ENCODE measurements at regions not wholly inside any gene's neighbourhood (a gene's known extent, or its start where the extent isn't known, plus 50 kb on each side); places are given as distances from the start of the nearest gene placed in this dataset.

DNA sequence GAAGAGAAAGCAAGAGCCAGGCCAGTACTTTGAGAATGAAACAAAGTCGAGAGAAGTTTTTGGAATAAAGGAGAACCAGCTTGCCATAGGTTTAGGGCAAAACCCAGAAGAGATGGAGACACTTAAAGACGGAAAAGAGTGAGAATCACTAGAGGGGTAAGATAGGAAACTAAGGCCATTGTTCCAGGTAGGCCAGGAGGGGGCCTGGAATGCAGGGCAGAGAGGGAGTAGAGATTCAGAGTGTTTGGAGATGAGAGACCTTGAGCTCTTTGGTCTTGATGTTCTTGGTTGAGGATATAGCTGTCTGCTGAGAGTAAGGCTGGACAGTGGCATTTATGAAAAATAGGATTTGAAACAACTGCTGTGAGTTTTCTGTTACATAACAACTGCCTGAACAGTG is 263.3 kb upstream of the POU2AF2 start:
- DNase-seq = no peak

DNA sequence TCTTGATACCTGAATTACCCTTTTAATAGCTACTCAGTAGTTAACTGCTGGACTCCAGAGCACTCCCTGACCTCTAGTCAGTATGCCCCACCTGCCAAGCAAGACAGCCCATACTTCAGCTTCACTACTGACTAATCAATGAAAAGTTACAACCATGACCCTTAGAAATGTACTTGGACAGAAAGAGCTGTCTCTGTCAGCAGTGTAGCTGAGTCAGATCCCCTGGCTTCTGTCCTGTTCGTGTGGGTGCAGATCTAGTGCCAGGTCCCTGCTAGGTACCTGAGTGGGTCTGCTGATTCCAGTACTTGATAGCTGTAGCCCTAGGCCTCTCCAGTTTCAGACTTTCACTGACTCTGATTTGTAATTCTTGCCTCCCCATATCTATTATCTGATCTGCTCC is 265.8 kb upstream of the POU2AF2 start:
- no peak for DNase-seq

- no peak for DNase-seq
Observed at GRCh38 chr11:110977661-110978060, 265.4 kb upstream of the ARHGAP20 start.

DNA sequence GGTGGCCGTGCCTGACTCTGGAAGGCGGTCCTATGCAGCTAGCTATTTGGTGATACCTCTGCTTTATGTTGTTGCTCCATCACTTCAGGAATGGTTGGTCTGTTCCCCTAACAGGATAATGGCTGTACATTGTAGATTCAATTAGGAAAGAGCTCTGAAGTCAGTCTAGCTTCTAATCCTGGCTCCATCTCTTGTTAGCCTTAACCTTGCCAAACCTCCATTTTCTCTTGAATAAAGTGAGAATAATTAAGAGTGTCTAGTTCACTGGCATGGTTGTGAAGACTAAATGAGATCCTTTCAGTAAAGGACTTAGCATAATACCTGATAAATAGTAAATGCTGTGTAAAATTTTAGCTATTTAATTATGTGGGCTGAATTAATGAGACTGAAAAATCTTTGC is 262.5 kb upstream of the ARHGAP20 start:
- no peak for DNase-seq

DNA sequence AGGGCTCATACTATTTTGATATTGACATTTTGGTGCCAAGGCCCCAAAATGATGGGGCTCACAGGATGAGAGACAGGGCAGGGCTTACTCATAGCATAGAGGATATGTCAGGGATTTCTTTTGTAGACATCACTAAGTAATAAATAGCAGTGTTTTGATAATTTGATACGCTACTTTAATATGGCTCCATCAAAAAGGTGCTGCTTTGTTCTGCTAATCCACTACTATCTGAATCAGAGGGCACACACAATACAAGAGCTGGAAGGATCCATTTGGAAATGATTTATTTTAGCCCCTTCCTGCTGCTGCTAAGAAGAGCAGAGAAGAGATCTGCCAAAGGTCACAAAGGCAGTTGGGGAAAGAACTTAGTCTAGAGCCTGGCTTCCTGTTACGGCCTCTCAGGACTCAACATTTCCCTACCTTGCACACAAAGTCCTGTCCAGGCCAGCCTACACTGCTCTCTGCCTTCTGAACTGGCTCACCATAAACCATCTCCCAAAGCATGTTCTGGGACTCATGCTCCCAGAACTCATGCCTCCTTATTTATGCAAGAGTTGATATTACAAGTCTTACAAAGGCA is 261.3 kb upstream of the ARHGAP20 start:
- DNase-seq = no peak

- no peak for DNase-seq
Observed at GRCh38 chr11:110972640-110973039, 260.4 kb upstream of the ARHGAP20 start.

DNA sequence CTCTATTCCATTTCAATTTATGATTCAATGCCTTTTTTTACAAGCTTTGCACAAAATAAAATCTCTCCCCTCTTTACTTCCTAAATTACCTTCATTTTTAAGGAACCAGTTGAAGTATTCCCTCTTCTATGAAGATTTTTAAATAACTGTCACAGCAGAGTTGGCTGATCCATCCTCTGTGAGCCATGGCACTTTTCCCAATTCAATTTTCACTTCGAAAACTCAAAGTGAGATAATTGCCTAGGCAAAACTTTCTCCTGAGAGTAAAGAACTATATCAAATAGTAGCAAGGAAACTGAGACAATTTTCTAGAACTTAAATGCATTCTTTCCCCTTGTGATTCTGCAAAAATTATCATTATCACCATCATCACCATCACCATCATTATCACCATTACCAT is 259.9 kb upstream of the ARHGAP20 start:
- no peak for DNase-seq

GRCh38 chr11:110971140-110971539 is 258.9 kb upstream of the ARHGAP20 start:
- no peak for DNase-seq

DNA sequence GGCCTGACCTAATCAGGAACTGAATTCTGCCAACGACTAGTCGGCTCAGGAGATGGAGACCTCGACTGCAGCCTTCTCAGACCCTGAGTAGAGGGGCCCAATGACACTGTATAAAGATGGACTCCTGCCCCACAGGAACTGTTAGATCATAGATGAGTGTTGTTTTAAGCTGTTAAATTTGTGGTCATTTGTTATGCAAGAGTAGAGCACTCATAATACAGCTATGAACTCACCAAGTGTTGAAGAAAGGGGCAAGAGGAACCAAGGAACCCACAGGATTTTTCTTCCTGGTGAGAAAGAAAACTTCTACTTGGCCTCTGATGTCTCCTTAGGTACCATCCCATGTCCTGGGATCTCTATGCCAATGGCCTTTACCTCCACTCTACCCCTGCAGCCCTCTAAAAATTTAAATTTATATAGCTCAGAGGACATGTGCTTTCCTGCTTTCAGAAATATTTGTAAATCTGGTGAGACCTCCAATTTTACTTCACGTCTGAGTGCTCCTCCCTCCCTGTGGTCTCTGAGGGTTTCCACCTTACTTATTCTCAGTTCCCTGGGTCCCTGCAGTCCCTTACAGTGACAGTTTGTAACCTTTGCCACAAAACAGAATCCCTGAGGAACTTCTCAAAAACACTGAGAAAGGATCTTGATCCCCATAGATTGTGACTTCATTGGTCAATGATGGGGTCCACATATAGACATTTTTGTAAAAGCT is 256.3 kb upstream of the ARHGAP20 start:
- no peak for DNase-seq

GRCh38 chr11:110966131-110966530 is 253.9 kb upstream of the ARHGAP20 start:
- no peak for DNase-seq

DNA sequence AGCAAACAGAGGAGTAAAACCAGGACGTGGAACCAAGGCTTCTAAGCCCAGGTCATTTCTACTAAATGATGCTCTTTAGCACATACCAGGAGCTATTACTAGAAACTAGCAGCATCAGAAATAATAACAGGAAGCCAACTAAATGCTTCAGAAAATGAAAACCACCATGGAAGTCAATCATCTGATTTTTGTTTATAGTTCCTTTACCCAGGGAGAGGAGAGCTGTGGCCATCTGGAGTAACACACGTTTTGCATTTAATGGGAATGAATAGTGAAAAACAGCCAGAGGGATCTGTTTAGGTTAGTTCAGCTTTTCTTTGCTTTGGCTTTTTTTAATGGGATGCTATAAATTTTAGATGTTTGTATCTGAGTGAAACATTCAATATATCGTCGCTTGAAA is 250.7 kb upstream of the ARHGAP20 start:
- DNase-seq = no peak

GRCh38 chr11:110960167-110960566 is 247.9 kb upstream of the ARHGAP20 start:
- DNase-seq = no peak

GRCh38 chr11:110958216-110958615 is 246.0 kb upstream of the ARHGAP20 start:
- no peak for DNase-seq

DNA sequence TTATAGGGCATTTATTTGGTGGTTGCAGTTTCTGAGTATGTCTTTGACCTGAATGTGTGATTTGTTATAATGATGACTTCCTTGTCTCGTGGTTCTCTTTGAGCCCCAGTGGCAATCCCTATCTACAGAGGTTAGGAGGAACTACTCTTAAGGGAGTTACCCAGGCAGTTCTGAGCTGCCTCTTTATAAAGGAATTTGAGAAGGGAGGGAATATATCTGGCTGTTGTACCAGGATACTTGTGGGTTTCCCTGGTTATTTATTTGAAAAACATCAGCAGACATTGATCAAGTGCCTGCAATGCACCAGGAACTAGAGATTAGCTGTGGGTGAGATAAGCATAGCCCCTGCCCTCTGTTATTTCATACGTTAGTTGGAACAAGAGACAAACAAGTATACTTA is 243.5 kb upstream of the ARHGAP20 start:
- no peak for DNase-seq

- DNase-seq = no peak
Observed at GRCh38 chr11:110951950-110952503, 239.8 kb upstream of the ARHGAP20 start.

DNA sequence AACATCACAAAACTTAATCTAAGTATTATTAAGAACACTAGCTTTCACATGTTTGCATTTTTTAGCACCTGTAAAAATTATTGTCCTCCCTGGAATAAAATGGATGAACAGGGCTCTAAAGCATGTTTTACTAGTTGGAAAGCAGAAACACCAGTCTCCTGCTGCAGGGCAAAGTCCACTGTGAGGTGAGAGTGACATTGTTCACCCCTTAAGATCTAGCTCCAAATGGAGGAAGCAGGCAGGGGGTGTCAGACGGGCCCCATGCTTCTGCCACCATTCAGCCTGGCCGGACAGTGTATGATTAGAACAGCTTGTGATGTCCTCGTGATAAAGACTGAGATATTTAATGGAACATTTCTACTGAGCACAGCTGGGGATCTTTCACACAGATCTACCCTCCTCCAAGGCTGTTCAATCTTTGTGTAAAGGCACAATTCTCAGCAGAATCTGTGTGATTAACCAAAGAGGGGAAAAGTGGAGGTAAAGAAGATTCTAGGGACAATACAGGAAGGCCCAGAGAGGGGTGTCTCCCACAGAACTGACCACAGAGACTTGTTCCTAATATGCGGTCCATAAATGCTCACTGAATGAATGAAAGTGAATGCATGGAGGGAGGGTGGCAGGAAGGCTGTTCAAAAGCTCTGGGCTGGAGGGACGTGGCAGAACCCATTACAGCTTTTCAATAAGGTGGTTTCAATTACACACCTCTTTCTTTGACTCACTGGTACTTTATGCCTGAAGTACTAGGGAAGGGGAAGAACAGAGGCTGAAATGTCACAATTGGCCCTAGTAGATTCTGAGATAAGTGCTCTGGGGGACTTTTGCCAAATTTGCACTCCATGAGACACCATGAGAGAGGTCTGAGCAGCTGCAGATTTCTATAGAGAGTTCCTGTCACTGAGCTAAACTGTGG is 239.1 kb upstream of the ARHGAP20 start:
- no peak for DNase-seq

DNA sequence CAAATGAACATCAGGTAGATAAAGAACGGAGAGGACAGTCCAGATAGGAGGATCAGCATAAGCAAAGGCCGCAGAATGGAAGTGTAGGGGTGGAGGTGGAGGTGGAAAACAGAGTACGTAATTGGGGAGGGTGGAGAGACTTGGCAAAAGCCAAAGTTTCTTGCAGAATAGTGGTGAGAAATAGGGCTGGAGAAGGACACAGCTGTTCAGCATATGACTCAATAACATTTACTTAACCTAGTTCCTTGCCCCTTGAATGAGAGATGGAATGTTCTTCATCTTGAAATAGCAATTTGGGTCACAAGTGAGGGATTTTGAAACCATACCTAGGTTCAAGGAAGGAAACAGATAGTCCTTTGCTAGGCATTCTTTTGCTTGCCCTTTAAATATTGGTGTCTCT is 235.9 kb upstream of the ARHGAP20 start:
- DNase-seq = no peak

DNA sequence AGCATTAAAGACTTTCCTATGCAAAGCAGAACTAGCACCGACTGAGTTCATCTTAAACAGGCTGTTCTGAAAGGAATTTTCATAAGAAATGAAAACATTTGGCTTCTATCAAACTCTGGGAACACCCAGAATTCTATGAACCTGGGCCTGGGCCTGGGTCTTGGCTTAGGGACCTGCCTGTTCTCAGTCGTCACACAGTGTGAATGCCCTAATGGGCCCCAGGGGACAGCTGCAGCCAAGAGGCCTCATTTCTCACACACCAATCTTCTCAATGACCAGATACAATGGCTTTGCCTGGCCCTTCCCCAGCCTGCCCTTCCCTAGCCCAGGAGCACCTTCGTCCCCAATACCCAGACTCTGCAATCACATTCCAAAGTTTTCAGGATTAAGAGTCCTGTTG is 234.9 kb upstream of the ARHGAP20 start:
- DNase-seq = no peak

GRCh38 chr11:110939471-110939870 is 227.2 kb upstream of the ARHGAP20 start:
- DNase-seq = no peak

DNA sequence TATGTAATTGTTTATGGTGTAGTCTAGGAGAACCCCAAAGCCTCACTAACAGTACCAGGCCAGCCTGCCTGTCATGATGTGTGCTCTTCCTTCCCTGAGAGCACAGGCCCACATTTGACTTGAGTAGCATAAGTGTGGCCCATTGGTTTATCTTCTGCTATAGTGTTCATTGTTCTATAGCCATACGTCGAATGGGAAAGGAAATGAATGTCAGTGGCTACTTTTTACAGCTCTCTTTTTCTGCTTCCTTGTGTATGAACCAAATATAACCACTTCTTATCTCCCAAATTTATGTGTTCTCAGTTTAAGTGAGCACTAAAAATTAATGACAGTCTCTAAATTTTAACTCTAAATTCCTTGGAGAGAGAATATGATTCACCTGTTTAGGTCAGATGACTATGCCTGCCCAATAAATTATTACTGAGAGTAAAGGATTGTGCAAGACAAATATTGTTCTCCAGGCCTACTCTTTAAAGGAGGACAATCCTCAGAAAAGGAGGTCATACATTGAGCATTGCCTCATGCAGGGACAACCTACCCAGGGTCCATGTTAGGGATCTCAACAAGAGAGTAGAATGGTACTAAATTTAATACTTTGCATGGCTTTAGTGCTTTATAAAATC is 222.9 kb upstream of the ARHGAP20 start:
- no peak for DNase-seq

GRCh38 chr11:110929129-110929528 is 216.9 kb upstream of the ARHGAP20 start:
- DNase-seq = no peak

DNA sequence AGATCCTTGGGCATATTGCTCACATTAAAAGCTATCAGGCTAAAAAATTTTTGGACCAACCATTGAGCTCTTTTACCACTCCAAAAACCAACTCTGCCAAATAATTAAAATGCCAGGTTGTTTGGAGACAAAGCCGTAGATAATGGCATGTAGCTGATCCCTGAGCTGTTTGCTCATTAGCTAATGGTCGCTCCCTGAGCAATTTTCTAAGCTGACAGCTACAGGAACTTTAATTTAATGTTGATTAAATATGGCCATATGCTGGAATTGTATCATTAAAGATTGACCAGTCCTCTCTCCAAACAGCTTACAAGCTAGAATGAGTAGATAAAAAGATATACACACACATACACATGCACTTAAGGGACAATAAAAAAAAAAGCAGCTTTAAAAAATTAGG is 216.2 kb upstream of the ARHGAP20 start:
- no peak for DNase-seq
